Urinary bladder (tissue), 4 donors: ENCODE measurements at regions not wholly inside any gene's neighbourhood (a gene's known extent, or its start where the extent isn't known, plus 50 kb on each side); places are given as distances from the start of the nearest gene placed in this dataset. TPM values are rescaled to one million over a fixed set of nuclear protein-coding genes. Genes with fewer than 3 reads are reported as not detected.

Source experiments
- DNase-seq: peaks from one replicate; pipeline ENCODE4 v3.0.0-alpha.2; 2015; ENCODE audit errors: extremely low spot score
- H3K27ac ChIP-seq: one replicate; pipeline ENCODE4 v1.5.1; 2013; ENCODE audit warnings: low read depth, mild to moderate bottlenecking, moderate library complexity
- H3K36me3 ChIP-seq: one replicate; pipeline ENCODE4 v1.6.1; 2013; ENCODE audit warnings: mild to moderate bottlenecking, moderate library complexity; ENCODE audit not compliant: insufficient read depth
- H3K4me1 ChIP-seq: one replicate; pipeline ENCODE4 v1.6.1; 2013; ENCODE audit warnings: mild to moderate bottlenecking, moderate library complexity; ENCODE audit not compliant: insufficient read depth
- H3K4me3 ChIP-seq: one replicate; pipeline ENCODE4 v1.5.1; 2013; ENCODE audit warnings: low read depth, low read length
- WGBS: extraction: QIAGEN DNeasy Blood & Tissue Kit; methylation state at CpG from one replicate; pipeline ENCODE4 v1.1.7; 2013; 5-methylcytosine and 5-hydroxymethylcytosine counted together
- small RNA-seq: library from RNA; depleted of rRNA; stranded (forward); fragments of <200 nt; gene quantifications from one replicate; pipeline ENCODE3, GENCODE V24; 2014
- donor health status: healthy with polysubstance abuse.
- donor health status: healthy.

GRCh38 chr16:85561248-85562092 lies 51.7 kb upstream of the GSE1 start:
- Histone ChIP-seq H3K4me3 (no peak overlapping the region), H3K36me3 (no peaks in the 10 kb centered on the region), H3K27ac (no peak overlapping the region), H3K4me1 (peaks cover 2% of the 10 kb centered on the region)
- 76% methylated on average over 24 of the region's 24 CpGs for WGBS
- no peak for DNase-seq

GRCh38 chr16:85562093-85562786 lies 50.9 kb upstream of the GSE1 start:
- H3K27ac ChIP-seq: no peak overlapping the region
- 86% methylated on average over 19 of the region's 19 CpGs for WGBS

GRCh38 chr16:85563034-85563433 lies 50.1 kb upstream of the GSE1 start:
- WGBS: 82% methylated on average over 8 of the region's 8 CpGs
- H3K27ac ChIP-seq: no peak overlapping the region
- peaks cover 2% of the 10 kb centered on the region for H3K4me1 ChIP-seq
- H3K4me3 ChIP-seq: no peak overlapping the region
- DNase-seq: no peak
- H3K36me3 ChIP-seq: no peaks in the 10 kb centered on the region

More at GRCh38 chr16:85562093-85562786, 50.9 kb upstream of the GSE1 start:
- H3K4me3 ChIP-seq: no peak overlapping the region
- H3K36me3 ChIP-seq: no peaks in the 10 kb centered on the region
- no peak for DNase-seq
- peaks cover 2% of the 10 kb centered on the region for H3K4me1 ChIP-seq

Small RNA genes in the stretch of these regions (small RNA-seq; reads per million reads assigned to genes)
- gene COX6CP16 (not detected), gene MIR5093 (not detected)
